ENCODE measurements at regions not wholly inside any gene's neighbourhood (a gene's known extent, or its start where the extent isn't known, plus 50 kb on each side); places are given as distances from the start of the nearest gene placed in this dataset.
A peak's percentile ranks its signal among the peaks of the same experiment; 100 is the strongest.

DNA sequence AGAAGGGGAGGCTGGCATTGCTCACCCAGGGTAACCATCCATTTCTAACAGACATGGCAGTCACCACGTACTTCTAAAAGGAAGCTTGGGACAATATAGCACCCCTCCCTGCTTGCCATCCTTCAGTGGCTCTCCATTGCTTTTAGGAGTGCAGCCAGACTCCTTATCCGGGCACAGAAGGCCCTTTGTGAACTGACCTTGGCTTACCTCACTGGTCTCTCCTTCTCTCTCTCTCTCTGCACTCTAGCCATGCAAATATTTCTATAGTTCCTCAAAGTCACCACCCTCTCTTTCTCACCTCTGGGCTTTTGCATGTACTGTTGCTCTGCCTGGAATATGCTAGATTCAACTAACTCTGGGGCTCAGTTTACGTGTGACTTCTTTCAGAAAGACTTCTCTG is 301.1 kb downstream of the SHQ1 start:
- TF ChIP-seq, protein P1, sequence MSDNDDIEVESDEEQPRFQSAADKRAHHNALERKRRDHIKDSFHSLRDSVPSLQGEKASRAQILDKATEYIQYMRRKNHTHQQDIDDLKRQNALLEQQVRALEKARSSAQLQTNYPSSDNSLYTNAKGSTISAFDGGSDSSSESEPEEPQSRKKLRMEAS (IDR thresholded peaks at IDR 0.05; ENCODE audit: low read depth, low read length), result no peak
- TF ChIP-seq MYC (IDR thresholded peaks at IDR 0.05; ENCODE audit: low read depth, low read length) (no peak), POLR2A (IDR thresholded peaks at IDR 0.05; ENCODE audit: extremely low read depth, insufficient read length) (no peak)
- TF ChIP-seq, protein P2, sequence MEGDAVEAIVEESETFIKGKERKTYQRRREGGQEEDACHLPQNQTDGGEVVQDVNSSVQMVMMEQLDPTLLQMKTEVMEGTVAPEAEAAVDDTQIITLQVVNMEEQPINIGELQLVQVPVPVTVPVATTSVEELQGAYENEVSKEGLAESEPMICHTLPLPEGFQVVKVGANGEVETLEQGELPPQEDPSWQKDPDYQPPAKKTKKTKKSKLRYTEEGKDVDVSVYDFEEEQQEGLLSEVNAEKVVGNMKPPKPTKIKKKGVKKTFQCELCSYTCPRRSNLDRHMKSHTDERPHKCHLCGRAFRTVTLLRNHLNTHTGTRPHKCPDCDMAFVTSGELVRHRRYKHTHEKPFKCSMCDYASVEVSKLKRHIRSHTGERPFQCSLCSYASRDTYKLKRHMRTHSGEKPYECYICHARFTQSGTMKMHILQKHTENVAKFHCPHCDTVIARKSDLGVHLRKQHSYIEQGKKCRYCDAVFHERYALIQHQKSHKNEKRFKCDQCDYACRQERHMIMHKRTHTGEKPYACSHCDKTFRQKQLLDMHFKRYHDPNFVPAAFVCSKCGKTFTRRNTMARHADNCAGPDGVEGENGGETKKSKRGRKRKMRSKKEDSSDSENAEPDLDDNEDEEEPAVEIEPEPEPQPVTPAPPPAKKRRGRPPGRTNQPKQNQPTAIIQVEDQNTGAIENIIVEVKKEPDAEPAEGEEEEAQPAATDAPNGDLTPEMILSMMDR (IDR thresholded peaks at IDR 0.05; ENCODE audit: low read depth, low read length), result no peak
- DNase-seq (ENCODE audit: low read depth), result no peak
- H3K4me3 ChIP-seq (ENCODE audit: low read depth, low read length), result no peak overlapping the region

DNA sequence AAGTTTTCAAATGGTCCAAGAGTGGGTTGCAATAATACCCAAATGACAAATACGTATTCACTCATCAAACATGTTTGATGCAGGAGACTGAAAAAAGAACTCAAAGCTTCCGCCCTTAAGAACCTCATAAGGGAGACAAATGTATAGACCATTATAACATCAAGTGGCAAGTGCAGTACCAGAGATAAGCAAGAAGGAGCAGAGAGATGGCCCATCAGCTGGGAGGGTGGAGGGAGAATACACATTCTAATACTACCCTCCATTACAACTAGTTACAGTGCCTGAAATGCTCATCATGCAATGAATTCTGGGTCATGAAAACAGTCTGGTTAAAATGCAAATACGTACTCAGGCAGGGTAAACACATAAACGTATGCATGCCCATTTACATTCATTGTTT is 304.0 kb downstream of the SHQ1 start:
- no peak overlapping the region for H3K4me3 ChIP-seq (ENCODE audit: low read depth, low read length)
- TF ChIP-seq POLR2A (IDR thresholded peaks at IDR 0.05; ENCODE audit: extremely low read depth, insufficient read length) (no peak), MYC (IDR thresholded peaks at IDR 0.05; ENCODE audit: low read depth, low read length) (no peak)
- TF ChIP-seq, protein P2 (IDR thresholded peaks at IDR 0.05; ENCODE audit: low read depth, low read length), result no peak
- TF ChIP-seq, protein P1 (IDR thresholded peaks at IDR 0.05; ENCODE audit: low read depth, low read length), result no peak
- no peak for DNase-seq (ENCODE audit: low read depth)

DNA sequence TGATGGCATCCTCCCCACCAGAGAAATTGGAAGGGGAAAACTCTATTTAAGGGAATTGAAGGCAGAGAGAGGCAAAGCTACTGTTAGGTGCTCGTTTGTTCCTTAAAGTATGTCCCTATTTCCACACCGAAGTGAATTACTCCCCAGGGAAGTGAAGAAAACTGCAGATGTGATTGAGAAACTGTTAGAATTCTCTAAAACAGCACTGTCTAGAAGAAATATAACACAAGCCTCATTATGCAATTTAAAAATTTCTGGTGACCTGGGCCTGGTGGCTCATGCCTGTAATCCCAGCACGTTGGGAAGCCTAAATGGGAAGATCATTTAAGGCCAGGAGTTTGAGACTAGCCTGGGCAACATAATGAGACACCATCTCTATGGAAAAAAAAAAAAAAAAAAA is 305.0 kb downstream of the SHQ1 start:
- TF ChIP-seq POLR2A (IDR thresholded peaks at IDR 0.05; ENCODE audit: extremely low read depth, insufficient read length), result no peak
- no peak for TF ChIP-seq MYC (IDR thresholded peaks at IDR 0.05; ENCODE audit: low read depth, low read length)
- TF ChIP-seq, protein P2 (IDR thresholded peaks at IDR 0.05; ENCODE audit: low read depth, low read length), result no peak
- TF ChIP-seq, protein P1 (IDR thresholded peaks at IDR 0.05; ENCODE audit: low read depth, low read length), result no peak

DNA sequence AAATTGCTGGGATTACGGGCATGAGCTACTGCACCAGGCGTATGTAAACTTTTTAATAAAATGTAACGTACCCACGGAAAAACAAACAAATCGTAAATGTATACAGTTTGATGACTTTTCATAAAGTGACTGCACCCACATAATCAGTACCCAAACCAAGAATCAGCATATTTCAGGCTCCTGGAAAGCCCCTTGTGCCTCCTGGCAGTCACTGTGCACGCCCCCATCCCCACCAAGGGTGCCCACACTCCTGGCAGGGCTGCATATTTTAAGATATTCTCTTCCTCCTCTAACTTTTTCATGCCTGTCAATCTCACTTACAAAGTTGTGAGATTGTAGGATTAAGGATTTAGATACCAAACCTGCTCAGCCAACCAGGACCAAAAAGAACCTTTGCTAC is 305.5 kb downstream of the SHQ1 start:
- no peak for DNase-seq (ENCODE audit: low read depth)
- TF ChIP-seq, protein P1 (IDR thresholded peaks at IDR 0.05; ENCODE audit: low read depth, low read length), result no peak
- H3K4me3 ChIP-seq (ENCODE audit: low read depth, low read length), result no peak overlapping the region

More for the DNA sequence above, 305.0 kb downstream of the SHQ1 start:
- peak; percentile 44 for DNase-seq (ENCODE audit: low read depth)
- no peak overlapping the region for H3K4me3 ChIP-seq (ENCODE audit: low read depth, low read length)

DNA sequence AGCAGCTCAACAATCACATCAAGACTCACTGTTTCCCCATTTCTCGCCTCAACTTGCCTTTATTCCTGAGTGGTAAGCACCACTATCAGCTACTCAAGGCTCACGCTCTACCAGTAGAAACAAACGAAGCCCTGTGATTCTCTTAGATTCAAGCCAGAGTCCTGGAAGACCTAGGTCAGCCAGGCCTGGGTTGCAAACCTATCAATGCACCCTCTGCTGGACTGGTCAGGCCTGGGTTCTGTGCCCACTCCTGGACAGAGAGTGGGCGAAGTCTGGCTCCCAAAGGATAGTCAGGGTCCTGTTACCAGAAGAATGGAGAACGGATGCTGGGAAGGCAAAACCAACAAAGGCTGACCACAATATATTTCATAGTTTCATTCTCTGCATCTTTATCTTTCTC is 308.4 kb downstream of the SHQ1 start:
- DNase-seq (ENCODE audit: low read depth), result no peak
- no peak overlapping the region for H3K4me3 ChIP-seq (ENCODE audit: low read depth, low read length)
- no peak for TF ChIP-seq MYC (IDR thresholded peaks at IDR 0.05; ENCODE audit: low read depth, low read length)
- TF ChIP-seq POLR2A (IDR thresholded peaks at IDR 0.05; ENCODE audit: extremely low read depth, insufficient read length), result no peak

DNA sequence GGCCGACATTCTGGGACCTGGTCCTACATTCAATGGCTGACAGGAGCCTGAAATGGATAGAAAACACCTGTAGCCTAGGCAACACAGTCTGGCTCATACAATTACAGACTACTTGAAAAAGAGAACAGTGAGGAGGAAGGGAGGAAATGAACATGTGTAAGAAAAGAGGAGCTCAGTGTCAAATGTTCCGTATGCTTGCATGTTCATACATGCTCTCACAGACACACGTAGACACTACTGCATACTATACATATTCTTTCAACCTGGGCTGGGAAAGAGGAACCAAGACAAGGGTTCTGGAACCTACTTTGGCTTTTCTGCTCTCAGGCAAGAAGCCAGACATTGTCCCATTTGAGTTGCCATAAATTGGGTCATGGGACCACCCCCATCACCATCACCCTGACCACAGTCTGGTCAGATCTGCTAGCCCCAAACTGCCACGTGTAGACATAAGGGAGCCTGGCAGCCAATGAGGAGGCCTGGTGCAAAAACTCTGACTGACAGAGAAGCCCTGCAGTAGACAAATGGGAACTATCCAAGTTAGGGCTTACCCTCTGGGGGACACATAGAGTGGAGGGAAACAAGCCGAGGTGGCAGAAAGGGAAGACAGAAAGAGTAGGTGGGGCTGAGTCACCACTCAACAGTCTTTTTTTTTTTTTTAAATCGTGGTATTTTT is 310.0 kb downstream of the SHQ1 start:
- DNase-seq (ENCODE audit: low read depth), result peak; percentile 36
- TF ChIP-seq, protein P1 (IDR thresholded peaks at IDR 0.05; ENCODE audit: low read depth, low read length), result no peak
- TF ChIP-seq MYC (IDR thresholded peaks at IDR 0.05; ENCODE audit: low read depth, low read length) (no peak), POLR2A (IDR thresholded peaks at IDR 0.05; ENCODE audit: extremely low read depth, insufficient read length) (no peak)
- no peak overlapping the region for H3K4me3 ChIP-seq (ENCODE audit: low read depth, low read length)

DNA sequence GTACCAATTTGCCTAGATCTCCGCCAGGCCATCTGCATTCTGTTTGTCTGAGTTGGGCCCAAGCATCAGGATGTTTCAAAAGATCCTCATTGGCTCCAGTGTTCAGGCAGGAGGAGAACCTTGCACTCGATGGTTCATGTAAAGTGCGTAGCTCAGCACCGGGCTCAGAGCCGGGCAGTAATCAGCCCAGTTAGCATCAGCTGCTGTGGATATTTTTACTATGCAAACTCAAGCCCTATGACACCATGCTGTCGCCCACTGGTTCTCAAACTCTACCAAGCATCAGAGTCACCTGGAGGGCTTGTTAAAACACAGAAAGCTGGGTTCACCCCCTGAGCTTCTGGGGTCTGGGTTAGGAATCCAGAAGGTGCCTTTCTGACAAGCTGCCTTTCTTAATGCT is 310.8 kb downstream of the SHQ1 start:
- TF ChIP-seq, protein P1 (IDR thresholded peaks at IDR 0.05; ENCODE audit: low read depth, low read length), result no peak
- TF ChIP-seq, protein P2 (IDR thresholded peaks at IDR 0.05; ENCODE audit: low read depth, low read length), result no peak
- TF ChIP-seq MYC (IDR thresholded peaks at IDR 0.05; ENCODE audit: low read depth, low read length) (no peak), POLR2A (IDR thresholded peaks at IDR 0.05; ENCODE audit: extremely low read depth, insufficient read length) (no peak)
- no peak for DNase-seq (ENCODE audit: low read depth)
- H3K4me3 ChIP-seq (ENCODE audit: low read depth, low read length), result no peak overlapping the region
